Keratinocyte (primary cell): ENCODE measurements at regions not wholly inside any gene's neighbourhood (a gene's known extent, or its start where the extent isn't known, plus 50 kb on each side); places are given as distances from the start of the nearest gene placed in this dataset.

ENCODE experiments used
- EZH2 ChIP-seq: IDR thresholded peaks from one replicate; pipeline ENCODE4 v1.6.1; 2012; ENCODE audit warnings: inconsistent platforms, mild to moderate bottlenecking, low read length, moderate library complexity
- TF ChIP-seq, protein P1 (sequence below), 3 experiments: IDR thresholded peaks in 1 of 3; conservative IDR thresholded peaks in 1 of 3; optimal IDR thresholded peaks in 1 of 3; 2 replicates in 2 of 3; 3 replicates in 1 of 3; pipeline versions ENCODE3 to v1.5.1; 2011; ENCODE audit warnings: low read length in 3 of 3, mild to moderate bottlenecking in 3 of 3, moderate library complexity in 2 of 3, control low read depth in 1 of 3, inconsistent platforms in 1 of 3; ENCODE audit not compliant: insufficient read depth in 2 of 3; ENCODE audit errors: extremely low read depth in 1 of 3

DNA sequence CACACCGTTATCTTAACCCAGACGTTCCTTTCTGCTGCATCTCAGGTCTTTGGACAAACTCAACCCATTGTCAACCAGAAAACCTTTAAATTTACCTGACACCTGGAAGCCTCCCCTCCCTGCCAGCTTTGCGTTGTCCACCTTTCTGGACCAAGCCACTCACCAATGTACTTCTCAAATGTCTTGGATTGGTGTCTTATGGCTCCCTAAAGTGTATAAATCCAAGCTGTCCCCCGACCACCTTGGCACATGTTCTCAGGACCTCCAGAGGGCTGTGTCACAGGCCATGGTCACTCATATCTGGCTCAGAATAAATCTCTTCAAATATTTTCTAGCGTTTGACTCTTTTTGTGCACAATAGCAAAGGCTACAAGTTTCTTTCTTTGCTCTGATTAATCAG is 250.0 kb downstream of the DLL1 start:
- TF ChIP-seq, protein P1, sequence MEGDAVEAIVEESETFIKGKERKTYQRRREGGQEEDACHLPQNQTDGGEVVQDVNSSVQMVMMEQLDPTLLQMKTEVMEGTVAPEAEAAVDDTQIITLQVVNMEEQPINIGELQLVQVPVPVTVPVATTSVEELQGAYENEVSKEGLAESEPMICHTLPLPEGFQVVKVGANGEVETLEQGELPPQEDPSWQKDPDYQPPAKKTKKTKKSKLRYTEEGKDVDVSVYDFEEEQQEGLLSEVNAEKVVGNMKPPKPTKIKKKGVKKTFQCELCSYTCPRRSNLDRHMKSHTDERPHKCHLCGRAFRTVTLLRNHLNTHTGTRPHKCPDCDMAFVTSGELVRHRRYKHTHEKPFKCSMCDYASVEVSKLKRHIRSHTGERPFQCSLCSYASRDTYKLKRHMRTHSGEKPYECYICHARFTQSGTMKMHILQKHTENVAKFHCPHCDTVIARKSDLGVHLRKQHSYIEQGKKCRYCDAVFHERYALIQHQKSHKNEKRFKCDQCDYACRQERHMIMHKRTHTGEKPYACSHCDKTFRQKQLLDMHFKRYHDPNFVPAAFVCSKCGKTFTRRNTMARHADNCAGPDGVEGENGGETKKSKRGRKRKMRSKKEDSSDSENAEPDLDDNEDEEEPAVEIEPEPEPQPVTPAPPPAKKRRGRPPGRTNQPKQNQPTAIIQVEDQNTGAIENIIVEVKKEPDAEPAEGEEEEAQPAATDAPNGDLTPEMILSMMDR (optimal IDR thresholded peaks at IDR 0.05 in 1 of 3, IDR thresholded peaks at IDR 0.05 in 1 of 3, conservative IDR thresholded peaks at IDR 0.05 in 1 of 3; ENCODE audit: extremely low read depth in 1 of 3, insufficient read depth in 2 of 3, low read length in 3 of 3) = no peak
- TF ChIP-seq EZH2 = no peak
